ENCODE measurements at regions not wholly inside any gene's neighbourhood (a gene's known extent, or its start where the extent isn't known, plus 50 kb on each side); places are given as distances from the start of the nearest gene placed in this dataset.

- TF ChIP-seq CTCF (conservative IDR thresholded peaks at IDR 0.05; ENCODE audit: low read length) (no peak), EZH2phosphoT487 (IDR thresholded peaks at IDR 0.05; ENCODE audit: borderline replicate concordance, low read depth, low read length) (no peak)
These were observed 685.2 kb upstream of the NCAM2 start for GRCh38 chr21:20313013-20313412.

All from OCI-LY7 (cell line).